HAP-1 (cell line): ENCODE measurements at regions not wholly inside any gene's neighbourhood (a gene's known extent, or its start where the extent isn't known, plus 50 kb on each side); places are given as distances from the start of the nearest gene placed in this dataset.

ENCODE experiments used
- DNase-seq, 2 experiments: peaks; one replicate each; pipeline ENCODE4 v3.0.0-alpha.2; 2016 to 2020; ENCODE audit warnings: low spot score in 2 of 2
- H3K27me3 ChIP-seq: fragments of 250-450 bp; sonication (Bioruptor Pico); 2 replicates; pipeline ENCODE4 v1.5.1; 2020; ENCODE audit warnings: low read depth, mild to moderate bottlenecking, moderate library complexity
- H3K36me3 ChIP-seq: fragments of 250-450 bp; sonication (Bioruptor Pico); replicated peaks from 2 replicates; pipeline ENCODE4 v1.5.1; 2020; ENCODE audit warnings: mild to moderate bottlenecking
- H3K4me1 ChIP-seq: fragments of 250-450 bp; sonication (Bioruptor Pico); 2 replicates; pipeline ENCODE4 v1.5.1; 2020; ENCODE audit warnings: mild to moderate bottlenecking
- H3K4me3 ChIP-seq: fragments of 250-450 bp; sonication (Bioruptor Pico); 2 replicates; pipeline ENCODE4 v1.5.1; 2020; ENCODE audit warnings: mild to moderate bottlenecking, moderate library complexity
- H3K9me3 ChIP-seq: fragments of 250-450 bp; sonication (Bioruptor Pico); 2 replicates; pipeline ENCODE4 v1.5.1; 2020; ENCODE audit warnings: mild to moderate bottlenecking, moderate library complexity
- in situ Hi-C: fragments of 300-500 bp; cut with MboI; formaldehyde crosslinking; loops from 3 replicates; pipeline ENCODE4 v1.14.3; 2020; ENCODE audit warnings: low sequenced_read_pairs, inconsistent platforms, mixed read lengths

DNA sequence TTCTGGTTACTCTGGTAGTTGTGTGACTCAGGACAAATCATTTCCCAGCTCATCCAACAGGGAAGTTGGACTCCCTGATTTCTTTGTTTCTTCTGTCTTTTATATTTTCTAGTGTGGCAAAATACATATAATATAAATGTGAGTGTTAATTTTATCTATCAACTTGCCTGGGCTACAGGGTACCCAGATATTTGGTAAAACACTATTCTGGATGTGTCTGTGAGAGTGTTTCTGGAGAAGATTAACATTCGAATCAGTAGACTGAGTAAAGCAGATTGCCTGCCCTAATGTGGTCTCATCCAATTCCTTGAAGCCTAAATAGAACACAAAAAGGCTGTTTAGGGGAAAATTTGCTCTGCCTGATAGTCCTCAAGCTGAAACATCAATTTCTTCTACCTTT lies 91.1 kb upstream of the EPCAM start:
- no peak for DNase-seq
- Histone ChIP-seq H3K4me3 (no peak overlapping the region), H3K9me3 (no peaks in the 10 kb centered on the region), H3K36me3 (no peaks in the 10 kb centered on the region), H3K4me1 (peaks cover 40% of the 10 kb centered on the region), H3K27me3 (no peaks in the 10 kb centered on the region)
- in situ Hi-C loops: no loop called here

DNA sequence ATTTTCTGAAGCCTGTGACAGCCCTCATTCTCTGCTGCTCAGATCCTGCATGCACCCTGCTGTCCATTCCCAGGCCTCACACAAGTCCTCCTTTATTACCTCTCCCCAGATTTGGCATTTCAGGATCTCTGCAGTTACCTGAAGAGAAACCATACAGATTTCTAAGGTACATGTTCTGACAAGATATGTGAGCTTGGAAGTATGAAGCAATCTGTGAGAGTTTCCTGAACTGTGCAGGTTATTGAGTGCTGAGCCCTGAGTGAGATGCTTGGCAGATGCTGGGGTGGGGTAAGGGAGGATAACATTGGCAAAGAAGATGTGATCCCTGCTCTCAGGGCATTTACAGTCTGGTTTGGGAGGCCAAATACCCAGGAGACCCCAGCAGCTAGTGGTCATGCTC lies 91.9 kb upstream of the EPCAM start:
- Histone ChIP-seq H3K4me3 (no peak overlapping the region), H3K36me3 (no peaks in the 10 kb centered on the region; the same call in 1 of the 2 replicates), H3K4me1 (peaks cover 41% of the 10 kb centered on the region), H3K9me3 (no peaks in the 10 kb centered on the region), H3K27me3 (no peaks in the 10 kb centered on the region)
- in situ Hi-C loops: no loop called here
- DNase-seq: no peak

- Histone ChIP-seq H3K4me1 (peaks cover 45% of the 10 kb centered on the region), H3K9me3 (no peaks in the 10 kb centered on the region), H3K4me3 (no peak overlapping the region), H3K36me3 (no peaks in the 10 kb centered on the region; the same call in 1 of the 2 replicates), H3K27me3 (no peaks in the 10 kb centered on the region)
- DNase-seq: peak in 1 of 2 experiments; percentile 91
- in situ Hi-C loops: no loop called here
Observed at GRCh38 chr2:47276061-47276460, 93.0 kb upstream of the EPCAM start.

DNA sequence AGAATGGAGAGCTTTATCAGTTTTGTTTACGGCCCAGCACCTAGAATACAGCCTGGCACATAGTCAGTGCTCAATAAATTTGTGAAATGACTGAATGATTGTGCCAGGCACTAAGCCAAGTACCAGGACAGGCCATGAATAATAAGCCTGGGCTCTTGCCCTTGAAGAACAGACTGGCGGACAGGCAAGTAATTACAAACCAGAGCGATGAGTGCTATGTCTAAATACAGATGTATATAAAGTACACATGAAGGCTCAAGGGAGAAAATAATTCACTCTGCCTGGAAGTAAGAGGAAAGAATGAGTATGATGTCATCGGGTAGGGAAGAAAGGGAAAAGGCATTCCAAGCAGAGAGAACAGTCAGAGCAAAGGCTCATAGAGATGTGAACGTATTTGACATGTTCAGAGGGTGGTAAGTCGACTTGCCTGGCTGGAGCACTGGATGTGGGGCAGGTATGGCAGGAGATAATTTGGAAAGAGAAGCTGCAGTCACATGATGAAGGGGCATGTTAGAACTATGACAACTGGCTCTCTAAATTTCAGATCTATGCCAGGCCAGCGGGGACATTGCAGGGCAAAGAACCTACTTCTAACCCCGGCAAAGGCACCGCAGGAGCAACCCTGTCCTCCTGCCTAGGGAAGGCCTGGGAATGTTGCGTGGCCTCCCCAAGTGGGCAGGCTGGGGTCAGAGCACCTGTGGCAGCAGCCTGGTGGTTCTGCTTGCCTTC lies 94.9 kb upstream of the EPCAM start:
- no peaks in the 10 kb centered on the region; the same call in 1 of the 2 replicates for H3K36me3 ChIP-seq
- H3K27me3 ChIP-seq: no peaks in the 10 kb centered on the region
- in situ Hi-C loops: no loop called here
- H3K9me3 ChIP-seq: no peaks in the 10 kb centered on the region
- H3K4me1 ChIP-seq: peaks cover 45% of the 10 kb centered on the region
- no peak for DNase-seq
- no peak overlapping the region for H3K4me3 ChIP-seq

- H3K27me3 ChIP-seq: no peaks in the 10 kb centered on the region
- in situ Hi-C loops: no loop called here
- no peaks in the 10 kb centered on the region; the same call in 1 of the 2 replicates for H3K36me3 ChIP-seq
- peaks cover 45% of the 10 kb centered on the region for H3K4me1 ChIP-seq
- DNase-seq: no peak
- H3K4me3 ChIP-seq: peak overlapping the region; percentile 18; the same call in 1 of the 2 replicates
- no peaks in the 10 kb centered on the region for H3K9me3 ChIP-seq
Observed at GRCh38 chr2:47272905-47273758, 96.0 kb upstream of the EPCAM start.

GRCh38 chr2:47272031-47272864 lies 95.9 kb upstream of the CALM2 start:
- H3K4me1 ChIP-seq: peaks cover 45% of the 10 kb centered on the region
- no peaks in the 10 kb centered on the region for H3K27me3 ChIP-seq
- peak; percentile 45 to 77 for DNase-seq
- no peaks in the 10 kb centered on the region for H3K9me3 ChIP-seq
- peak overlapping the region; percentile 18 for H3K4me3 ChIP-seq
- in situ Hi-C loops: no loop called here
- H3K36me3 ChIP-seq: no peaks in the 10 kb centered on the region; the same call in 1 of the 2 replicates

GRCh38 chr2:47271054-47272000 lies 95.0 kb upstream of the CALM2 start:
- no peak for DNase-seq
- in situ Hi-C loops: no loop called here
- Histone ChIP-seq H3K27me3 (no peaks in the 10 kb centered on the region), H3K9me3 (no peaks in the 10 kb centered on the region), H3K4me3 (no peak overlapping the region), H3K36me3 (no peaks in the 10 kb centered on the region; the same call in 1 of the 2 replicates), H3K4me1 (peaks cover 42% of the 10 kb centered on the region)

- H3K36me3 ChIP-seq: no peaks in the 10 kb centered on the region; the same call in 1 of the 2 replicates
- no peak for DNase-seq
- in situ Hi-C loops: no loop called here
- H3K4me3 ChIP-seq: no peak overlapping the region
- H3K9me3 ChIP-seq: no peaks in the 10 kb centered on the region
- H3K4me1 ChIP-seq: peaks cover 42% of the 10 kb centered on the region
- H3K27me3 ChIP-seq: no peaks in the 10 kb centered on the region
Observed at GRCh38 chr2:47270421-47270820, 94.1 kb upstream of the CALM2 start.

GRCh38 chr2:47269316-47270232 lies 93.3 kb upstream of the CALM2 start:
- in situ Hi-C loops: no loop called here
- H3K27me3 ChIP-seq: no peaks in the 10 kb centered on the region
- no peak overlapping the region for H3K4me3 ChIP-seq
- no peaks in the 10 kb centered on the region; the same call in 1 of the 2 replicates for H3K36me3 ChIP-seq
- H3K4me1 ChIP-seq: peaks cover 43% of the 10 kb centered on the region
- no peak for DNase-seq
- H3K9me3 ChIP-seq: no peaks in the 10 kb centered on the region

- Histone ChIP-seq H3K4me1 (peaks cover 34% of the 10 kb centered on the region), H3K9me3 (no peaks in the 10 kb centered on the region), H3K4me3 (no peak overlapping the region), H3K27me3 (no peaks in the 10 kb centered on the region), H3K36me3 (no peaks in the 10 kb centered on the region; the same call in 1 of the 2 replicates)
- in situ Hi-C loops: no loop called here
- no peak for DNase-seq
Observed at GRCh38 chr2:47267711-47268086, 91.4 kb upstream of the CALM2 start.

DNA sequence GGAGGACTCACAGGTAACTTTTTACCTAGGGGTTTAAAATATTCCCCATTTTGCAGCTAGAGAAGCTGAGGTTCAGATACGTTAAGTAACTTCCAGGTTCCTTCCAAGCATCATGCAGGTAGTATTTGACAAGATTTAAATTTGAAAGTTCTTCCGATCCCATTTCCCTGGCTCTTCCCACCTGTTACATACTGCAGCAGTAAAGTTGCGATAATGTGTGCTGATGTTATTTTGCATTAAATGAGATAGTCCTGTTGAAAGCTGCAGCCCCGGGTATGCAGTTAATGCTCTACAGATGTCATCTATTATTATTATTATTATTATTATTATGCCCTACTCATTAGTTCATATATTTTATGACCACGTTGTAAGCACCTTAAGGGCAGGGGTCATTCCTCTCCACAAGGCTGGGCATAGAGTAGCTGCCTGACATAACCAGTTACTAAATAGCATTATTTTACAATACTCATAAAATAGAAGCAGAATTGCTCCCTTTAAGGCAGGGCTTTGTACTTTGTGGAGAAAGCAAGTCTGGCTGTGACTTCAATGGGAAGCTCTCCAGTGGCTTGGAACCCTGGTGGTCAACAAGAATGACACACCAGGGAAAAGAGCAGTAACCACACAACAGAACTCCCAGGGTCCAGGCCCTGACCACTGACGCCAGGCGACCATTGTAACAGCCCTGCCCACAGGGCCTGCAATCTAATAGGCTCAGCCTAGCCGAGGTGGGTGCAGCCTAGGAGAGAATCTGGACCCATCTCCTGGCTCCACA lies 90.8 kb upstream of the CALM2 start:
- Histone ChIP-seq H3K4me3 (no peak overlapping the region), H3K9me3 (no peaks in the 10 kb centered on the region), H3K36me3 (no peaks in the 10 kb centered on the region; the same call in 1 of the 2 replicates), H3K4me1 (peaks cover 28% of the 10 kb centered on the region), H3K27me3 (no peaks in the 10 kb centered on the region)
- in situ Hi-C loops: no loop called here
- no peak for DNase-seq
